NB4 (cell line): ENCODE measurements at regions not wholly inside any gene's neighbourhood (a gene's known extent, or its start where the extent isn't known, plus 50 kb on each side); places are given as distances from the start of the nearest gene placed in this dataset.

Source experiments
- DNase-seq: peaks from one replicate; pipeline ENCODE4 v3.0.0; 2010; ENCODE audit warnings: low read depth
- H3K4me3 ChIP-seq: one replicate; pipeline ENCODE4 v1.5.1; 2011; ENCODE audit warnings: mild to moderate bottlenecking, low read depth, low read length, moderate library complexity
- CTCF ChIP-seq: IDR thresholded peaks from one replicate; pipeline ENCODE4 v1.5.1; 2012; ENCODE audit warnings: low read depth, low read length
- MAX ChIP-seq: IDR thresholded peaks from 2 replicates; pipeline ENCODE4 v1.6.1; 2011; ENCODE audit warnings: low read depth, low read length
- MYC ChIP-seq: IDR thresholded peaks from 2 replicates; pipeline ENCODE4 v1.6.1; 2011; ENCODE audit warnings: low read depth, low read length
- POLR2A ChIP-seq: IDR thresholded peaks from 2 replicates; pipeline ENCODE4 v1.6.1; 2011; ENCODE audit warnings: mild to moderate bottlenecking; ENCODE audit not compliant: insufficient read length; ENCODE audit errors: extremely low read depth

- TF ChIP-seq MAX (peak; percentile 53; the same call in 1 of the 2 replicates), CTCF (no peak), MYC (0 out of 2 replicates have a peak, but pooled peaks have one; percentile 47), POLR2A (no peak)
Observed at GRCh38 chr7:131111081-131111576, 216.5 kb upstream of the MKLN1 start.

DNA sequence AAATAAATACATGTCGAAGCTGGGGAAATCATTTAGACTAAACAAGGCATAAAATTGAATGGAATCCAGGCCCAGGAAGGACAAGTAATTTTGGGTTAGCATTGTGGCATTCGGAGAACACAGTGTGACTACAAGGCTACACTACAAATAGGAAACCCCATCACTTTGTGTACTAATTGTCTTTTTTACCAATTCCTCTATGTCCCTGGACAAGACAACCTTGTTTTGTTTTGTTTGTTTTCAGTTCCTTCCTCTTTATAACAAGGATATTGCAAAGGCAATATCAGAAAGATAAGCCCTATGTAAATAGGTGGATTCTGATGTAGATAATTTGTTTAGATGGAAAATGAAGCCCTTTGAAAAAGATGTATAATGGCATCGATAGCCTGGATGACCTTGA, 215.9 kb upstream of the MKLN1 start:
- DNase-seq: no peak
- H3K4me3 ChIP-seq: no peak overlapping the region
- TF ChIP-seq MYC: no peak
- no peak for TF ChIP-seq POLR2A
- TF ChIP-seq MAX: no peak
- no peak for TF ChIP-seq CTCF

More at GRCh38 chr7:131111081-131111576, 216.5 kb upstream of the MKLN1 start:
- DNase-seq: peak; percentile 66
- peak overlapping the region; percentile 35 for H3K4me3 ChIP-seq

DNA sequence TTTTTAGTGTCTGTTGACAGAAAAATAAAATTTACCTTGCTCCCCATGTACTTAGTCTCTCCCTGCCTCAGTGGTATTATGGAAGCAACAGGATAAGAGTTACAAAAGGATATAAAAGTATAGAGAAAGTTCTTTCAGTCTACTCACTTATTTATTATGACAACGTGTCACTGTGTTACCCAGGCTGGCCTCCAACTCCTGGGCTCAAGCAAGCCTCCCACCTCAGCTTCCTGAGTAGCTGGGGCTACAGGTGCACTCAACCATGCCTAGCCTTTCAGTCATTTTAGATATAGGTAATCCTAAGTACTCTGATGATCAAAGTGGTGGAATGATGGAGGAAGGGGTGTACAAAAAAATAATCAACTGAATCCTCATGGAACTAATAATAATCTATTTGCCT, 215.2 kb upstream of the MKLN1 start:
- DNase-seq: no peak
- no peak for TF ChIP-seq CTCF
- TF ChIP-seq MYC: no peak
- TF ChIP-seq POLR2A: no peak
- no peak for TF ChIP-seq MAX
- no peak overlapping the region for H3K4me3 ChIP-seq

- H3K4me3 ChIP-seq: no peak overlapping the region
- DNase-seq: no peak
- no peak for TF ChIP-seq CTCF
- no peak for TF ChIP-seq POLR2A
- TF ChIP-seq MAX: no peak
- TF ChIP-seq MYC: no peak
Observed at GRCh38 chr7:131115340-131115739, 212.3 kb upstream of the MKLN1 start.

DNA sequence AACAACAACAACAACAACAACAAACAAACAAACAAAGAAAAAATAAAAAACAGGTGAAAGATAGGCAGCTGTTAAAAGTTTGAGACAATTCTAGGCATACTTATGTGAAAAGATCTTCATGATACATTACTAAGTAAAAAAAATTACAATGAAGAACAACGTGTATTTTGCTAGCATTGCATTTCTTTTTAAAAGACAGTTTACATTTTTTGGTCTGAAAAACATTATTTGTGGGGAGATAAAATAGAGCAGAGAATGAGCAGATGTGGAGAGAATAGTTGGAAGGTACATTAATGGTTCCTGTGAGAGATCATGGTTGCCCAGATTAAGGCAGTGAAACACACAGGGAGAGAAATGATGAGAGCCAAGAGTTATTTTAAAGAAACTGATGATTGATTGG, 210.2 kb upstream of the MKLN1 start:
- no peak overlapping the region for H3K4me3 ChIP-seq
- no peak for TF ChIP-seq CTCF
- no peak for TF ChIP-seq MYC
- no peak for TF ChIP-seq MAX
- DNase-seq: no peak
